Mammary epithelial cell (primary cell): ENCODE measurements at regions not wholly inside any gene's neighbourhood (a gene's known extent, or its start where the extent isn't known, plus 50 kb on each side); places are given as distances from the start of the nearest gene placed in this dataset.

Experiments
- CTCF ChIP-seq, 2 donors: IDR thresholded peaks in 1 of 2; conservative IDR thresholded peaks in 1 of 2; 2 replicates each; pipeline ENCODE4 v1.5.1; 2011 to 2012; ENCODE audit warnings: inconsistent platforms in 2 of 2, low read length in 2 of 2, mild to moderate bottlenecking in 2 of 2, control low read depth in 1 of 2, low read depth in 1 of 2; ENCODE audit not compliant: insufficient read depth in 1 of 2; ENCODE audit errors: extremely low read depth in 1 of 2
- EZH2 ChIP-seq: IDR thresholded peaks from 2 replicates; pipeline ENCODE4 v1.6.1; 2012; ENCODE audit warnings: low read length, inconsistent platforms, borderline replicate concordance

- TF ChIP-seq CTCF (conservative IDR thresholded peaks at IDR 0.05 in 1 of 2, IDR thresholded peaks at IDR 0.05 in 1 of 2; ENCODE audit: extremely low read depth in 1 of 2, insufficient read depth in 1 of 2, low read depth in 1 of 2, low read length in 2 of 2) (no peak), EZH2 (no peak)
Measured at GRCh38 chr11:23555085-23555484, 694.8 kb upstream of the CCDC179 start.
